ENCODE measurements at regions not wholly inside any gene's neighbourhood (a gene's known extent, or its start where the extent isn't known, plus 50 kb on each side); places are given as distances from the start of the nearest gene placed in this dataset.

GRCh38 chr6:14618759-14619418 is 501.3 kb downstream of the CD83 start:
- H3K27ac Mint-ChIP-seq: no peak overlapping the region
- no peak for ATAC-seq
- WGBS (ENCODE audit: insufficient coverage): 87% methylated on average over 10 of the region's 10 CpGs

GRCh38 chr6:14619419-14619781 is 501.8 kb downstream of the CD83 start:
- Mint-ChIP-seq H3K9me3 (no peaks in the 10 kb centered on the region), H3K4me3 (no peak overlapping the region), H3K36me3 (no peaks in the 10 kb centered on the region), H3K4me1 (peaks cover 11 to 14% of the 10 kb centered on the region in 2 donors), H3K27me3 (ENCODE audit: low read depth in 2 of 2) (peaks cover 20 to 36% of the 10 kb centered on the region in 2 donors), H3K27ac (no peak overlapping the region)
- Histone ChIP-seq H3K27ac (ENCODE audit: low read length) (no peak overlapping the region), H3K4me3 (ENCODE audit: low read length) (no peak overlapping the region), H3K36me3 (ENCODE audit: control insufficient read depth, insufficient read depth, low read length) (no peaks in the 10 kb centered on the region), H3K27me3 (ENCODE audit: control insufficient read depth, insufficient read depth, low read length) (no peaks in the 10 kb centered on the region), H3K4me1 (ENCODE audit: control insufficient read depth, insufficient read depth, low read length) (peaks cover 12% of the 10 kb centered on the region), H3K9me3 (ENCODE audit: control insufficient read depth, insufficient read depth, low read length) (peaks cover 7% of the 10 kb centered on the region)
- 76% methylated on average over 4 of the region's 7 CpGs for WGBS (ENCODE audit: insufficient coverage)
- ATAC-seq (no peak), DNase-seq (no peak)
- TF ChIP-seq, protein P1, sequence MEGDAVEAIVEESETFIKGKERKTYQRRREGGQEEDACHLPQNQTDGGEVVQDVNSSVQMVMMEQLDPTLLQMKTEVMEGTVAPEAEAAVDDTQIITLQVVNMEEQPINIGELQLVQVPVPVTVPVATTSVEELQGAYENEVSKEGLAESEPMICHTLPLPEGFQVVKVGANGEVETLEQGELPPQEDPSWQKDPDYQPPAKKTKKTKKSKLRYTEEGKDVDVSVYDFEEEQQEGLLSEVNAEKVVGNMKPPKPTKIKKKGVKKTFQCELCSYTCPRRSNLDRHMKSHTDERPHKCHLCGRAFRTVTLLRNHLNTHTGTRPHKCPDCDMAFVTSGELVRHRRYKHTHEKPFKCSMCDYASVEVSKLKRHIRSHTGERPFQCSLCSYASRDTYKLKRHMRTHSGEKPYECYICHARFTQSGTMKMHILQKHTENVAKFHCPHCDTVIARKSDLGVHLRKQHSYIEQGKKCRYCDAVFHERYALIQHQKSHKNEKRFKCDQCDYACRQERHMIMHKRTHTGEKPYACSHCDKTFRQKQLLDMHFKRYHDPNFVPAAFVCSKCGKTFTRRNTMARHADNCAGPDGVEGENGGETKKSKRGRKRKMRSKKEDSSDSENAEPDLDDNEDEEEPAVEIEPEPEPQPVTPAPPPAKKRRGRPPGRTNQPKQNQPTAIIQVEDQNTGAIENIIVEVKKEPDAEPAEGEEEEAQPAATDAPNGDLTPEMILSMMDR (IDR thresholded peaks at IDR 0.05): no peak
- intact Hi-C loops (cut with micrococcal nuclease): no loop called here

More at GRCh38 chr6:14618759-14619418, 501.3 kb downstream of the CD83 start:
- Mint-ChIP-seq H3K27me3 (ENCODE audit: low read depth in 2 of 2) (peaks cover 20 to 36% of the 10 kb centered on the region in 2 donors), H3K4me3 (no peak overlapping the region), H3K4me1 (peaks cover 11 to 14% of the 10 kb centered on the region in 2 donors), H3K36me3 (no peaks in the 10 kb centered on the region), H3K9me3 (no peaks in the 10 kb centered on the region)
- H3K36me3 ChIP-seq (ENCODE audit: control insufficient read depth, insufficient read depth, low read length): no peaks in the 10 kb centered on the region
- no peaks in the 10 kb centered on the region for H3K27me3 ChIP-seq (ENCODE audit: control insufficient read depth, insufficient read depth, low read length)
- peaks cover 12% of the 10 kb centered on the region for H3K4me1 ChIP-seq (ENCODE audit: control insufficient read depth, insufficient read depth, low read length)
- intact Hi-C loops (cut with micrococcal nuclease): no loop called here
- DNase-seq: no peak
- no peak overlapping the region for H3K27ac ChIP-seq (ENCODE audit: low read length)
- H3K9me3 ChIP-seq (ENCODE audit: control insufficient read depth, insufficient read depth, low read length): peaks cover 7% of the 10 kb centered on the region
- no peak overlapping the region for H3K4me3 ChIP-seq (ENCODE audit: low read length)
- TF ChIP-seq, protein P1 (IDR thresholded peaks at IDR 0.05): no peak

- TF ChIP-seq, protein P1 (IDR thresholded peaks at IDR 0.05): no peak
- no peak overlapping the region for H3K4me3 ChIP-seq (ENCODE audit: low read length)
- no peak for ATAC-seq
- H3K27me3 ChIP-seq (ENCODE audit: control insufficient read depth, insufficient read depth, low read length): no peaks in the 10 kb centered on the region
- intact Hi-C loops (cut with micrococcal nuclease): no loop called here
- H3K4me1 ChIP-seq (ENCODE audit: control insufficient read depth, insufficient read depth, low read length): peaks cover 12% of the 10 kb centered on the region
- Mint-ChIP-seq H3K36me3 (no peaks in the 10 kb centered on the region), H3K4me3 (no peak overlapping the region), H3K27ac (no peak overlapping the region), H3K9me3 (no peaks in the 10 kb centered on the region), H3K27me3 (ENCODE audit: low read depth in 2 of 2) (peaks cover 20 to 30% of the 10 kb centered on the region in 2 donors), H3K4me1 (peaks cover 6 to 7% of the 10 kb centered on the region in 2 donors)
- DNase-seq: no peak
- H3K9me3 ChIP-seq (ENCODE audit: control insufficient read depth, insufficient read depth, low read length): peaks cover 6% of the 10 kb centered on the region
- no peaks in the 10 kb centered on the region for H3K36me3 ChIP-seq (ENCODE audit: control insufficient read depth, insufficient read depth, low read length)
- H3K27ac ChIP-seq (ENCODE audit: low read length): no peak overlapping the region
- WGBS (ENCODE audit: insufficient coverage): 89% methylated on average over 9 of the region's 9 CpGs
These were observed 502.9 kb downstream of the CD83 start for GRCh38 chr6:14620522-14620921.

- Mint-ChIP-seq H3K27ac (no peak overlapping the region), H3K9me3 (no peaks in the 10 kb centered on the region), H3K36me3 (no peaks in the 10 kb centered on the region), H3K4me1 (peaks cover 4 to 5% of the 10 kb centered on the region in 2 donors), H3K27me3 (ENCODE audit: low read depth in 2 of 2) (peaks cover 20 to 24% of the 10 kb centered on the region in 2 donors), H3K4me3 (no peak overlapping the region)
- WGBS (ENCODE audit: insufficient coverage): 54% methylated on average over 5 of the region's 5 CpGs
- TF ChIP-seq, protein P1 (IDR thresholded peaks at IDR 0.05): no peak
- no peak overlapping the region for H3K4me3 ChIP-seq (ENCODE audit: low read length)
- ATAC-seq (no peak), DNase-seq (no peak)
- H3K9me3 ChIP-seq (ENCODE audit: control insufficient read depth, insufficient read depth, low read length): no peaks in the 10 kb centered on the region
- intact Hi-C loops (cut with micrococcal nuclease): no loop called here
- H3K4me1 ChIP-seq (ENCODE audit: control insufficient read depth, insufficient read depth, low read length): peaks cover 12% of the 10 kb centered on the region
- H3K27me3 ChIP-seq (ENCODE audit: control insufficient read depth, insufficient read depth, low read length): no peaks in the 10 kb centered on the region
- no peak overlapping the region for H3K27ac ChIP-seq (ENCODE audit: low read length)
- no peaks in the 10 kb centered on the region for H3K36me3 ChIP-seq (ENCODE audit: control insufficient read depth, insufficient read depth, low read length)
These were observed 503.9 kb downstream of the CD83 start for GRCh38 chr6:14621518-14621917.
